GM18909 (cell line): ENCODE measurements at regions not wholly inside any gene's neighbourhood (a gene's known extent, or its start where the extent isn't known, plus 50 kb on each side); places are given as distances from the start of the nearest gene placed in this dataset.

Experiments used
- ATAC-seq: cut with Tn5 transposase; IDR thresholded peaks from one replicate; pipeline ENCODE4 v1.9.1; 2021; ENCODE audit warnings: mild to moderate bottlenecking; ENCODE audit not compliant: unreplicated experiment, poor library complexity

DNA sequence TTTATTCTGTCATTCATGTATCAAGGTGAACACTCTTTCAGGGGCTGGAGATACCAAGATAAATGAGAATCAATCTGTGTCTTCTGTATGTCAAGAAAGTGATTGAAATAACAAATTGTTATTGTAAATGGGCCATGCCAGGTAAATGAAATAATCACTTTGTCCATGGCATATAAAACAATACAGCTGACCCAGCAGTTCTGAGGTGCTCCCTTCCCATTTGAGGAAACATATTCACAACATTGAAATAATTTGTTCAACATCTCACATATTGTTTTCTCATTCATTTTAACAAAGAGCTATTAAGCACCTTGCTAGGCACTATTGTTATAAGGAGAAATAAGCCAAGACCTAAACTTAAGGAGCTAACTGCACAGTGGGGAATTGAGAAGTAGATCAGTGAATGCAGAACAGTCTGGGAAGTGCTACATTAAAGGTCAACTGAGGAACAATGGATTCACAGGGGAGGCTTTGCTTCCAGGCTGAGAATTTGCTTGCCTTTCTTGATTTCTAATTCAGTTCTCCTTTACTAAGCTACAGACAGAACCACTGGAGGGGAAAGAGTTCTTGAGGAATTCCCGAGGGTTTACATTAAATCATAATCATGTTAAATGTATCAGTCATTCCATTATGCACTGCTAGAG, 806.3 kb upstream of the ARPP21 start:
- ATAC-seq, result no peak

- ATAC-seq, result no peak
Observed at GRCh38 chr3:34837848-34838741, 801.2 kb upstream of the ARPP21 start.

DNA sequence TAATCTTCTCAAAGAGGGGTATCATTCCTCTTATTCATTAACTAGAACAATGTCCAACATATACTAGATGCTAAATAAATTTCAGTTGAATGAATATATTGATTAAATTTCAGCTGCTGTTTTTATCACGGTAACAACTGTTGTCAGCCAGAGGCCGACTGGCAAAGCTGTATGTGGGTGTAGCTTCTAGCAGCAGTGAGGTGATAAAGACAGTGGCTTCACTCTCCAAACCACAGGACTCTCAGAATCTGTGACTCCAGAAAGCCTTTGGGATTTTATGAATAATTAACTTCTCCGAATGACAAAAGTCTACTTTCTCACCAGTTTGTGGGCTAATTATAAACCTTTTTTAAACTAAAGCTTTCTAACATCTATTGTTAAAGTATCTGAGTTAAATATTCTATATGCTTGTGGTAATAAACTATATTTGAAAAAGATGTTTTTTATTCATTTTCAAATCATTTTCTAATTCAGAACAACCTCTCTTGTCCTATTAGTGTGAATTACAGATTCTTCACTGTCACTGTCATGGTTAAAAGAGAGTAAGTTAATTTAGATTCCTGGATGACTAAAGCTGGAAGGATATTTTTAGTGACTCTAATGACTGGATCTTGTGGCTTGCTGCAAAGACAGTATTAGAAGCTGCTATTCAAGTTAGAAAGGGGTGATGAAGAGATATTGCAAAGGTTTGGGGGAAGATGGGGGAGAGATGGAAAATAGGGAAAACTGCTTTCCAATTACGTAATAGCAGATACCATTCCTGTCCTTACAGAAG, 796.4 kb upstream of the ARPP21 start:
- no peak for ATAC-seq

GRCh38 chr3:34844323-34844620, 795.1 kb upstream of the ARPP21 start:
- no peak for ATAC-seq

DNA sequence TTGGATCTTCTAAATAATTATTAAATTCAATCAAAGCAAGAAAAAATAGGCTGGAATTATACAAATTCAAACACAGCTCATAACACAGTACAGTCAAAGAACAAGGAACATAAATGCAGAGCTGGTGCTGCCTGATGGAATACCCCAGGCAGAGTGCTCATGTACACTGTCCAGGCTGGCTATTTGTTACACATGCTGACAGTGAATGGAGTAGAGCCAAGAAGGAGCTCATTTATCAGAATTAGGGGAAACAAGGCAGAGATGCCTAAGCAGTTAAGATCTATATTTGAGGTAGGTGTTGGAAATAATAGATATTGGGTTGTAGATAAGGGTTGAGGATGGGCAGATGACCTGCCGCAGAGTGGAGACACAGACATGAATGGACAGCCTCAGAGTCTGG, 788.2 kb upstream of the ARPP21 start:
- ATAC-seq, result no peak

DNA sequence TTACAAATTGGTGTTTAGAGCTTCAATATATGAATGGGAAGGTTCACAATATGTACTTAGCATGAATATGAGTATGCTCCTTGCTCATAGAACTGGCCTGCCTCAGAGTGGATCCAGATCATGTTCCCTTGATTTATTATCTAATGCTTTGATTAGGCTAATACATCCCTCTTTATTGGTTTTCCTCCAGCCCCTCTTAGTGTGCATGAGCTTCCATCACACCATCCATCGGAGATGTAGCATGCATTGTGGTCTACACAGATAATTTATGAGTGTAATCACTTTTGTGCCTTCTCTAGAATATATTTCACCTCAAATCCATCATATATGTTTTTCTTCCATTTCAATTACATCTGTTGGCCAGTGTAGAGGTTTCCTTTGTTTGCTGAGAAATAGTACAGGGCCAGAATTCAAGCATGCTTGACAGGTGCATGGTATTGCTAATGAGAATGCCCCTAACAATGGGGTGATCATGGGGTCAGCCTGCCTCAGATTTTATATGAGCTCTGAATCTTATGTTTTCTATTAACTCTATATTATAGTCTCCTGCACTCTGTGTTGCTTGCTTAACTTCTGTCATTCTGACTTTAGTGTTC, 786.4 kb upstream of the ARPP21 start:
- ATAC-seq, result no peak

GRCh38 chr3:34856081-34856947, 783.0 kb upstream of the ARPP21 start:
- no peak for ATAC-seq

DNA sequence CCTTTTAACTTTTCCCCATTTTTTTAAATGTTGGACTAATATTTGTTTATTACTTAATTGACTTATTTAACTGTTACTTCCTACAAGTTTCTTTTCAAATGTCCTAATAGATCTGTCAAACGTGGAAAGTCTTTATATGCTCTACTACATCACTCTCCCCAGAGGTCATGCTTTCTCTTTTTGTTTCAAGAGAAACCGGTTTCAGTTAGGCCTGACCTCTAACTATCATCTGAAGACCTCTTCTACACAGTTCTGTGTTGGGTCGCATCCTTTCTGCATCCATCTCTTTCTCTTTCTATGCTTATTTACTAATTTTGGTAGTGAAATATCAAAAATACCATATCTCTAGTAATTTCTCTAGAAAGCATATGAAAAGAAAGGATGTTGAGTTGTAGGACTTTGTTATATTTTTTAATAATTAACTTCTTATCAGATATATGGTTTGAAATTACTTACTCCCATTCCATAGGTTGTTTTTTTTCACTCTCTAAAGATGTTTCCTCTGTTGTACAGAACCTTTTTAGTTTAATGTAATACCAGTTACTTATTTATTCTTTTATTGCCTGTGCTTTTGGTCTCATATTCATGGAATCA, 781.2 kb upstream of the ARPP21 start:
- ATAC-seq, result peak; percentile 78

- ATAC-seq, result no peak
Observed at GRCh38 chr3:34859746-34860145, 779.6 kb upstream of the ARPP21 start.

- no peak for ATAC-seq
Observed at GRCh38 chr3:34862456-34862855, 776.9 kb upstream of the ARPP21 start.

DNA sequence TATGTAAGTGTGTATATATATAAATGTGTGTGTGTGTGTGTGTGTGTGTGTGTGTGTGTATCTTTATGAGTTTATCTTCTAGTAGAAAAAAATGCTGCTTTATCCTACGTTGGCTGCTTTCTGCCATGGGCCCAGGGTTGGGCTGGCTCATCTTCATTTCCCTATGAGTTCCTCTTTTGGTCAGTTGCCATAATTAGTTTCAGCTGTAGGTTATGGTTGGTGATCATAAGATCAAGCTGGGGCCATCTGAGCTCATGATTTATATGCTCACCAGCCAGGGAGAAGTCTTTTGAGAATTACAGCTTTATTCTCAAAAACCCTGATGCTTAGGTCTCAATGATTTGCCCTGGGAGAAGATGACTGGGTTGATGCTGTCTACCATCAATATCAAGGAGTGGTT, 775.8 kb upstream of the ARPP21 start:
- ATAC-seq, result no peak

GRCh38 chr3:34864011-34864410, 775.3 kb upstream of the ARPP21 start:
- no peak for ATAC-seq

DNA sequence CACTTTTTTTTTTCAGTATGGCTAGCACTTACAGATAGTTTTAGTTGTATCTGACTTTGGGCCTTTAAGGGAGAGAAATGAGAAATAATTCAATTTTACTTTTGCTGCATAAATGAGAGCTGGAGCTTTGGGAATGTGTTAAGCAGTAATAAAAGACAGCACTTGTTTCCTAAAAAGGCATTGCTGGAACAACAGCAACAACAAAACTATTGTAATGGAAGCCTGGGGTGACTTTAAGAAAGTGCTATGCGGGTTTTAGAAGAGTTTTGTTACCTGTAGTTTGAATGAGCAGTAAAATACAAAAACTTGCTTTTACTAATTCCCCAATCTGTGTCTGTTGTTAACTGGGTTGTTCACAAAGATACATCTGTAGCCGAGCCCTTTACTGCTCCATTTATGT, 774.0 kb upstream of the ARPP21 start:
- no peak for ATAC-seq

- no peak for ATAC-seq
Observed at GRCh38 chr3:34868935-34869334, 770.4 kb upstream of the ARPP21 start.

GRCh38 chr3:34869696-34870095, 769.6 kb upstream of the ARPP21 start:
- ATAC-seq, result no peak

- ATAC-seq, result no peak
Observed at GRCh38 chr3:34872406-34872805, 766.9 kb upstream of the ARPP21 start.

- ATAC-seq, result no peak
Observed at GRCh38 chr3:34876997-34877396, 762.3 kb upstream of the ARPP21 start.

GRCh38 chr3:34878488-34878887, 760.8 kb upstream of the ARPP21 start:
- ATAC-seq, result no peak

- peak; percentile 68 for ATAC-seq
Observed at GRCh38 chr3:34881026-34881425, 758.3 kb upstream of the ARPP21 start.

DNA sequence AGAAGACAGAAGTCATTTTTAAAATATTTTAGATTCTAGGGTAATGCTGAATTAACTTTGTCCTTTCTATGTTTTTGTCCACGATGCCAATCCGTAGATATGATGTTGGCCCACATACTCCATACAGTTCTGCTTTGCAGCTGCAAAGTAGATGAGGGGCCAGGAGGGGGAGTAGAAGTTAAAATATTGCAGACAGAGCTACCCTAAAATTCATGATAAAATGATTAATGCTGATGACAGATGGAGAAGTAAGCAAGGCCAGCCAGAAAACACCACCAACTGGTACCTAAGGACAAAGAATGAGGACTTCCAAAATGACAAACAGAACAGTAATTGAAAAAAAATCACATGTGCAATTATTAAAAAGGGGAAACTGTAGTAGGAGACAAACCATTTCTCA, 756.6 kb upstream of the ARPP21 start:
- no peak for ATAC-seq
